ENCODE measurements at regions not wholly inside any gene's neighbourhood (a gene's known extent, or its start where the extent isn't known, plus 50 kb on each side); places are given as distances from the start of the nearest gene placed in this dataset.

DNA sequence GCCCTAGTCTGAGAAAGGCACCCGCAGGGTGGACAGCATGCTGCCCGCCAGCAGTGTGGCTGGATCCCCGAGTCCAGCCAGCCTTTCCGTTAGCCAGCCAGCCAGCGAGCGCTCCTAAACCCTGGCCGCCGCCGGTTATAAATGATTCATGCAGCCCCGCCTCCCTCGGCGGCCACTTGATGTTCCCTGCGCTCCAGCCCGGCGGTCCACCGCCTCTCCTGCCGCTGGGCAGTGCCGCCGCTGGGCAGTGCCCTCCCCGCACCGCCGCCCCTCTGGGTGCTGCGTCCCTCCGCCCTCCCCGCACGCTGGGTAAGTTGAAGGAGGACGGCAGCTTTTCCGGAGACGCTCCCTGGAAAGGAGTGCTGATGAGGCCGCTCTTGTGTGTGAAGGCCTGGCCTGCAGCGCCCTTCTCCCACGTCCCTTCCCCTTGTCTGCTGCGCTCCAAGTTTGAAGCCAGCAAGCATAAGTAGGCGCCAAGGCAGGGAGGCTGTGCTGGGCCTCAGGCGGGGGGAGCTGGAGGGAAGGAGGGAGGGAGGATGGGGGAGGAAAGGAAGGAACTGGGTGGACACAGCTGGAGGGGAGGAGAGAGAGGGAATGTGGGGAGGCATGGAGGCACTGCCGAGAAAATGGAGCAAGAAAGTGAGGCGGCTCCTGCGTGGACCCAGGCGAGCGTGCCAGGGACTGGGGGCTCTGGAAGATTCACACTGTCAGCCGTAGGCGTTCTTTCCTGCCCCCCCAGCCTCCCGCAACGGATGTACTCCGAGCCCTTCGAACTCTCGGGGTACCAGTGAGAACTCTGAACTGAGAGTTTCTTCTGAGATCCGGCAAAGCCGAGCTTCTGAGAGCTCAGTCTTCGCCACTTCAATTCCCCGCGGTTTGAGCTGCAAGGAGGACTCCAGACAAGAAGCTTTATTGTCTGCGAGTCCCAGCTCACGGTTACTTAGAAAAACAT is 131.9 kb downstream of the GLI2 start:
- DNase-seq: no peak

DNA sequence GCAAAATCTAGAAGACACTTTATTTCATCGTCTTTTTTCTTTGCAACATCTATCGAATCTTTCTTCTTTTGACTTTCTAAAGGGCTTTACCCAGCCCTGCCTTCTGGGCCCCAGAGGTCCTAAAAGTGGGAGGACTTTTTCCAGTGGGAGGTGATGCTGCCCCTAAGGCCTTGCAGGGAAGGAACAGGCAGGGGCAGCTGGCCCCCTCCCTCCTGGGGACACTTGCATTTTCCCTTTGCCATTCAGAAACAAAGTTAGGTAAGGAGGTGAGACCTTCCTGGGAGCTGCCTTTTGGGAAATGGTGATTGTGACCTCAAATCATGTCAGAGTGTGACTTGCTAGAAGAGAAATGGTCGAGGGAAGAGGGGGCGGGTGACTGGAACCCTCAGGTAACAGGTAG is 132.7 kb downstream of the GLI2 start:
- no peak for DNase-seq

DNA sequence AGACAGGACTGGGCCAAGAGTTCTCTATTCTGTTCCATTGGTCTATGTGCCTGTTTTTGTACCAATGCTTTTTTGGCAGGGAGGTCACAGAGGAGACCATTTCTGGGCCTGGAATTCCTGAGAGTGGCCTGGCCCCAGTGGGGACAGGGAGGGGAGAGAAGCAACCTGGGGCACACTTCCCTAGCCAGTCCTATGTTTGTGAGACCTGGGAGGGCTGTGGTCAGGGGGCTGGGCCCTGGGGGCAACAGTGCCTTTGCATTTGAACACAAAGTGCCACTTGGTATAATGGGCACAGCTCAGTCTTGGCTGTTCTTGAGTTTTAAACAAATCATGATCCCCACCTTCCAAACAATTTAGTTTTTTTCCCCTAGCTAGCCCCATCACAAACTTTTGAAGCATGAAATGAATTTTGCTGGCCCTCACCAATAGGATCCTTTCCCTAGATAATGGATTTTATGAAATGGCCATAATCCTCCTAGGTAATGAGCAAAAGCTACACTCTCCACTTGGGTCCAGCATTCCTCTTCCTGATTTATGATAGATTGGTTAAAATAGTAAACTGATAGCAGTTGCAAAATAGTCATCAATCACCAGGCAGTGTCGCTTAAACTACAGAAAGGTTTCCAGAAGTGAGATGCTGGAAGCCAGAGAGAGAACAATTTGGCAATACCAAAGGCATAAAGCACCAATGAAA is 133.5 kb downstream of the GLI2 start:
- DNase-seq: no peak

DNA sequence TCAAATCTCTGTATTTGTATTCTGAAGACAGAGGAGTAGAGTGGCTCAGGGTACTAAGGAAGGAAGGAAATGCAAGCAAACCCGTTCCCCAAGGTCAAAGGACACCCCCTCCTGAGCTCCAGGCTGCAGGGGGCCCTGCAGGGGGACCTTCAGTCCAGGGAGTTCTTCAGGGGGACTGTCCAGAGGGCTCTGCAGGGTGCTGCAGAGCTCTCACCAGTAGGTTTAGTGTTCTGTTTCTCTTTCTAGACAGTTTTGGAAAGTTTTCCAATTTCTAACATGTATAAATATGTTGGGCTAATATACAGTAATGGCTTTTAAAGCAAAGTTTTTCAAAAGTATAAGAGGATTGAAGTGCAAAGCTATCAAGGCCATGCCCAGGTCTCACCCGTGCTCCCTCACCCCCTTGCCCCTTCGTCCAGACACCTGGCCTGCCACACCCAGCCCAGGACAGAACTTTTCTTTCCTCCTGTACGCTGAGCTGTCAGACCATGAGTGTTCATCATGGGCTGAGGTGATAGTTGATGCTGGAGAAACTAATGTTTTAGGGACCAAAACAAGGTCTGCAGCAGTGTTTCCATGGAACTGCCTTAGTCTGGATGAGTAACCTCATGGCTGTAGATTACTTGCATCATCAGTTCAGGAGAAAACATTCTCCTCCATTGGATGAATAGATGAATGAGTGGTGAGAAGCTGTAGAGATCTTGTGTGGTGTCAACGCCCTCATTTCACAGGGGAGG is 134.2 kb downstream of the GLI2 start:
- no peak for DNase-seq

DNA sequence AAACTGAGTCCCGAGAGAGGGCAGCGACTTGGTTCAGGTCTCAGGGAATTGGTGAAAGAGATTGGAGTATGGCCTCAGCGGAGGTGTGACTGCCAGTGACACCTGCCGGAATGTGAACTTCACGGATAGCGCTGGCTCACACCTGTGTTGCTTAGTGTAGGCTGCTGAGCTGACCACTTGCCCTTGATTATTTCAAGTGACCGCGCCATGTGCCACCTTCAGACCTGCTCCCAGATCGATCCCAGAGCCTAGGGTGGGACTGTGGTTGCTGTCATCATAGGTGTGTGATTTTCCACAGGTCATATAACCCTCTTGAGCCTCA is 134.8 kb downstream of the GLI2 start:
- DNase-seq: no peak

DNA sequence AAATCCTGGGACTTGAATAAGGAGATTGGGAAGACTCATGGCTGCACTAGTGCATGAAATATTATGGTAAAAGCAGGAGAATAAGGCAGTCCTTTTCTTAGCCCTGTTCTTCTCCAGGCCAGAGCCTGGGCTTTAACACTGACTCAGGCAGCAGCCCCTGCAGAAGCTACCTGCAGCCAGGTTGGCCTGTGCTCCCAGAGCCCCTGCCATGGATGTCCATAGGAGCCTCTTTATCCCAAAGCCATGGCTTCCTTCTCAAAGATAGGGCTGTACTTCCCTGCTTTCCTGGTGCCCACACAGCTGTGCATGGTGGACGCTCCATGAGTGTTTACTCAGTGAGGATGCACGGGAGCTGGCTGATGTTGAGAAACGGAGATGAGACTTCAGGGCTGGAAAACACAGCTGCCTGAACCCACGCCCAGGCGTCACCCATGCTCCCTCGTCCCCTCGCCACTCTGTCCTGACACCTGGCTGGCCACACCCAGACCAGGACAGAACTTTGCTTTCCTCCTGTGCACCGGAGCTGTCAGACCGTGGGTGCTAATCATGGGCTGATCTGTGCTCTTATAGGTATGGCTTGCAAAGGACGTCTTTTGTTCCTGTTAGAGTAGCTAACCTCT is 135.5 kb downstream of the GLI2 start:
- DNase-seq: no peak

DNA sequence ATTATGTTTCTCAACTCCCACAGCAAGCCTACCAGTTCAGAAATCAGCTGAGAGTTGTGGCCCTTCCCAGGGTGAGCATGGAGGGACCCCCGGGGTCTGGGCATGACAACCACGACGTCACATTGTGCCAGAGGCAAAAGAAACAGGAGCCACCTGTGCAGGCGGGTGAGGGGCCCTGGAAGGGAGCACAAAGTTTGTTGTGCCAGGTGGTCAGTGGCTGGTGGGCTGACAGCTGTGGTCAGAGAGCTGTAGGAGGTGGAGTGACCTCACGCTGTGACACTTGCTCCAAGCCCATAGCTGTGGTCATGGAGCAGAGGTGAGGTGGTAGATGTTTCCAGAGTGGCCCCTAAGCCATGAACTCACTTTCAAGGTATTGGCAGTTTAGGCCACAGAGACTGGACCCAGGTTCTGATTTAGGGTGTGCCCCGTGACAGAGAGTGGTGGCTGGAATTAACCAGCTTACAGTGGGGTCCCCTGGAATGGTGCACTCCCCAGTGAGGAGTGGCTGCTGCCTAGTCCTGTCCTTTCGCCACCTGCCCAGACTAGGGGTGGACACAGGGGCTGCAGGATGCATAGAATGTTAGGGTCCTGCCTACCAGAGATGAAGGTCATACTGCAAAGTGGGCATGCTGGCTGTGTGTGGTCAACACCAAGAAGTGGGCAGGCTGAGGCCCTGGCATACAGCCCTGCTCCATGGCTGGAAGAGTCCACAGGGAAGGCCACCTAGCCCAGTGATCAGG is 136.4 kb downstream of the GLI2 start:
- no peak for DNase-seq

DNA sequence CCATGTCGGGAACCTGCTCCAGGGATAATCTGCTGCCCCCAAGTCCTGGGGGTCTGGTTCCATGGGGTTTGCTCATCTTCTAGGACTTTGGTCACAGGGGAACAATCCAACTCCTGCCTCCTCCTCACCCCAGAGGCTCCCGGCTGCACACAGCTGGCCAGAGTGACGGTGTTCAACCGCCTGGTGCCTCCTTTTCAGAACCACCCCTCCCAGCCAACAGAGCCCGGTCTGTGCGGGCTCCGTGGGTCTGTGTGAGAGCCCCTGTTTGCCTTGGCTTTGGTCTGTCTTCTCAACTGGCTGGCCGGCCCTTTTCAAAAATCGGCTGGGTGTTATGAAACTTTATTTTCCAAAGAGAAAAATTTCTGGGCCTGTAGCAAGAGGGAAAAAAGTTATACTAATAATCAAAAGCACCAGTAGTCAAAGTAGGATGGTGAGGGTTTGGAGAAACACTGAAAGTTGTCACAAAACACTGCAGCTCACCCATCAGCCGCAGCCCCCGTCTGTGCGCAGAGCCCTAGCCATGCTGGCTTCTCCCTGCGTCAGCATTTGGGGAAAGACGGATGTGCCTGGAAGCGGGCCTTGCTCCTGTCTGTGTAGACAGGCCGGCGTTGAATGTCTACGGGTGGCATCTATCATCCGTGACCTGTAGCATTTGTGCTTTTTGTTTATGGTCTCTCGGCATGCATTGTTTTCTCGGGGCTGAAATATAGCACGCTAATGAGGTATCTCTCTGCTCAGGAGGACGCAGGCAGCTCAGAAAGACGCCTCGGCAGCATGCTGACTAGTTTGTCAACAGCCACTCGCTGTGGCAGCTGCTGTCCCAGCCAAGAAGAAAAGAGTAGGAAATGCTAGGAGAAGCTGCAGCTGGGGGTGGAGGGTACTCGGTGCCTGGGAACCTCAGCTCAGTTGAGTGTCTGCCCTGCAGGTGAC is 138.6 kb downstream of the GLI2 start:
- no peak for DNase-seq

DNA sequence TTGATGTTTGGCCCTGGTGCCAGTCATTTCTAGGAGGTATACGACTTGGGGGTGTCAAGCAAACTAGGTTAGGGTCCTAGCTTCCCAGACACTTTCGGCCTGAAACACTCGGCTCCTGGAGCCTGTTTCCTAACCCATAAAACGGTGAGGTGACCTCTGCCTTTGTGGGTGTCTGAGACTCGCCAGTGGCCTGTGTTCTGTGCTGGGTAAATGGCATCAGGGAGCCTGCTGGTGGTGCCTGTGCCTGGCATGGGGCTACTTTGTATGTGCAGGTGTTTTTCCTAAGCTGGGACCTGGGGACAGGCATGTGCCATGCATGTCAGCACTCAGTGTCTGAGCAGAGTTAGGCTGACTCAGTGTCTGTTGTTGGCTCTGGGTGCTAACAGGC is 139.2 kb downstream of the GLI2 start:
- DNase-seq: no peak

DNA sequence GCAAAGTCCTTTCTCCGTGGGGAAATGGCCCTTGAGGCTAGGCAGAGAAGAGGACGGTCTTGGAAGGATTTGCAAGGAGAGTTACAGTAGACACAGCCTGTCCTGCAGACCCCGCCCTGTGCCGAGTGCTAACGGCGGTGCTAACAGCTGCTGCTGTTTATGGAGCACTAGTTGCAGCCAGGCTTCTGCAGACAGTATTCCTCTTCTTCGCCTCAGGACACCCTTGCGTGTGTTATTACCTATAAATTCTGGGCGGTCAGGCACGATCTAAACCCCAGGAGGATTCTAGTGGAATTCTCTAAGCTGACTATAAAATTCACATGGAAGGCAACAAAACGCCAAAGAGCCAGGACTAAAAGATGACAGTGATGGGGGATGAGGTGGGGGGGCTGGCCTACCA is 139.8 kb downstream of the GLI2 start:
- DNase-seq: no peak

DNA sequence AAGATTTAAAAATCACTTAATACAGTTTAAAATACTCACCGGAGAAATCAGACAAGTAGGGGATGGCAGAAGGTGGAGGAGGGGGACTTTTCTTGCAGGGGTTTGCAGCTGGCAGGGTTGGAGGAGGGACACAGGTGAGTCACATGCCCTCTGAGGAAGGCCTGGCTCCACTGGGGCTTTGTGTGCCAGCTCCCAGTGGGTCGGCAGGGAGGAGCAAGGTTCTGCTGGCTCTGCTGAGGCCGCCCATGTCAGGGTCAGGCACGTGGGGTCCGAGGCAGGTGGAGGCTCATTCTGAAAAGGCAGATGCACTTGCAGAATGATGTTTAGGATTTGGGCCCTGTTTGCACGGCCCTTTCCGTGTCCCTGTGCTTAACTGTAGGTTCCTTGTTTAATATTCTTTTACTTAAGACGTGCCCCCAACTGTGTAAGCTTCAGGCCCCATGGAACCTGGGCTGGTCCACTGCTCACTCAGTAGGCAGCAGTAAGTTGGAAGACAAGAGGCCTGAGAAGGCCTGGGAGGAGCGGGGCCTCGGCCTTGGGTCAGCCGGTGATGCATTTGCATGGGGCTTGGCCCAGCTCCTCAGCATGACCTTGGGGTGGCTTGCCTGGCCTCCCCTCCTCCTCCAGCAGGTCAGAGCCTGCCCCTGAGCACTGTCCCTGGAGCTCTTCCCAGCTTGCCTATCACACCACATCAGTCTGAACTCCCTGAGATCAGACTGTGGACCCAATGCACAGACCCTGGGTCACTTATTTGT is 141.0 kb downstream of the GLI2 start:
- no peak for DNase-seq

DNA sequence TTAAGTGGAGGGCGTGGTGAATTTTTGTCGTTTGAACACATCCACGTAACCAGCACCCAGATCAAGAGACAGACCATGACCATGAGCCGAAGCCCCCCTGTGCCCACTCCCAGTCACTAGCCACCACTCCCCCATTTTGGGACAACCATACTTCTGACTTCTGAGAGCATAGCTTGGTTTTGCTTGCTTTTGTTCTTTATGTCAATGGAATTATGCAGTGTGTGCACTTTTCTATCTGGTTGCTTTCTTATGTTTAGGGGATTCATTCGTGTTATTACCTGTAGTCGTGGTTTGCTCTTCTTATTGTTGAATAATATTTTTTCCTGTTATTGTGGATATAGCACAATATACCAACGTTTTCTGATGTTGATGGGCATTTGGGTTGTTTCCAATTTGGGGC is 141.7 kb downstream of the GLI2 start:
- no peak for DNase-seq

DNA sequence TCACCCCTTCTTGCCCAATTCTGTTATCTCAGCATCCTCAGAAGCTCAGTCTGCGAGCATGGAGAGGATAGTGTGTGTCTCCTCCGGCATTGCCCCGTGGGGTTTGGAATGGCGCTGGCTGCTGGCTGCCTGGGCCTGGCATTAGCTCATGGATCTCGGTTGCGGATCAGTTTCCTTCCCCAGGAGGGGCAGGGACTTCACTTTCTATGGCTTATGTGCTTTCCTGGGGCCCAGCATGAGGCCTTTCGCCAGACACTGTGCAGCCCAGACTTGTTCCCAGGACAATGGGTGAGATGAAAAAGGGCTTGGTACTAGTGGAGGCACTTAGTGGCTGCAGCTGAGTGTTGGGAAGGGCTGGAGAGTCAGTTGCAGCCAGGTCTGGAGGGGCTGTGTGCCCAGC is 143.3 kb downstream of the GLI2 start:
- DNase-seq: no peak

DNA sequence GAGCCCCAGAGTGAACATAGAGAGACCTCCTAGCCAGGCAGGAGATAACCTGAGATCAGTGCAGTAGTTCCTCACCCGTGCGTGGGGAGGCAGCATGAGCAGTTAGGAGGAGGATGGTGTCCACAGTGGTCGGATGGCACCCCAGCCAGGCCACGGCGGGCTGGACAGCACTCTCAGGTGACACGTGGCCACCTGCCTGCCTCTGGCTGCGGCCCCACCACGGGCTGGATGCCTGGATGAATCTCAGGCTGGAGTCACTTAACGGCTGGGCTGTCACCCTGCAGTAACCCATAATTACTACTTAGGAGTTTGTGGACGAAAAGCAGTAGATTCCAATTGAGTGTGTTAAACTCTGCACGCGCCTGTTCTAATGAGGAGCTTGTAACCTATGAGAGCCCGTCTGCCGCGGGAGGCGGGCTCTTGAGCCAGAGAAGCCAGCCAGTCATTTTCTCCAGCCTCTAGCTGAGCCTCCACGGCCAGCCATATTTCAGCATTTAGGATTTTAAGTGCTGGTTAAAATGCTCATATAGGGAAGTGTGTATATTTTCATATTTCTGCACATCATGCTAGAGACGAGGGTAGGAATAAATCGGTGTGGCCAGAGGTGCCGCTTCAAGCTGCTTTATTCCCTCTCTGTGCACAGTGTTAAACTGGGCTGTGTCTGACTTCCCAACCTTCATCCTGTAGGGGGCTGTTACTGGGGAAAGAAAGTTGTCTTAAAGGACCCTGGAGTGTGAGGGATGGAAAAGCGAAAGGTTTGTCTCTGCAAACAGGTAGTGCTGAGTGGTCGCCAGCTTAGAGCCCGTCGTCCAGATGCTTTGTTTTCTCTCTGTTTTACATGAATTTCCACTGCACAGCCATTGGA is 144.0 kb downstream of the GLI2 start:
- DNase-seq: no peak

DNA sequence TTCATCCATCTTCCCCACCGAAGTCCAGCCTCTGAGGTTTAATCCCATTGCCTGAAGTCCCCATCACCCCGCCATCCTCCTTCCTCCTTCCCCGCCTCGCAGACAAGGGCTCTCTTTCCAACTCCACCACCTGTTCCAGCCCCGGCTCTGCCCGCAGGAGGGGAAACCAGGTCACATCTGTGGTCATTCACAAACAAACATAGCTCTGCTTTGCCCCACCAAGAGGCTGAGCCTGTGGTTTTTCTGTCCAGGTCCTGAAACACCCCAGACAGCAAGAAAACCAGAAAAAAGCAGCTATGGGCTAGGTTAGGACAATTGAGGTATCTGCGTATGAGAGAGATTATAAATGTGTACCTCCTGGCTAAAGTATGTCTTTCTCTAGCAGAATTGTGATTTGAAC is 144.7 kb downstream of the GLI2 start:
- DNase-seq: no peak

DNA sequence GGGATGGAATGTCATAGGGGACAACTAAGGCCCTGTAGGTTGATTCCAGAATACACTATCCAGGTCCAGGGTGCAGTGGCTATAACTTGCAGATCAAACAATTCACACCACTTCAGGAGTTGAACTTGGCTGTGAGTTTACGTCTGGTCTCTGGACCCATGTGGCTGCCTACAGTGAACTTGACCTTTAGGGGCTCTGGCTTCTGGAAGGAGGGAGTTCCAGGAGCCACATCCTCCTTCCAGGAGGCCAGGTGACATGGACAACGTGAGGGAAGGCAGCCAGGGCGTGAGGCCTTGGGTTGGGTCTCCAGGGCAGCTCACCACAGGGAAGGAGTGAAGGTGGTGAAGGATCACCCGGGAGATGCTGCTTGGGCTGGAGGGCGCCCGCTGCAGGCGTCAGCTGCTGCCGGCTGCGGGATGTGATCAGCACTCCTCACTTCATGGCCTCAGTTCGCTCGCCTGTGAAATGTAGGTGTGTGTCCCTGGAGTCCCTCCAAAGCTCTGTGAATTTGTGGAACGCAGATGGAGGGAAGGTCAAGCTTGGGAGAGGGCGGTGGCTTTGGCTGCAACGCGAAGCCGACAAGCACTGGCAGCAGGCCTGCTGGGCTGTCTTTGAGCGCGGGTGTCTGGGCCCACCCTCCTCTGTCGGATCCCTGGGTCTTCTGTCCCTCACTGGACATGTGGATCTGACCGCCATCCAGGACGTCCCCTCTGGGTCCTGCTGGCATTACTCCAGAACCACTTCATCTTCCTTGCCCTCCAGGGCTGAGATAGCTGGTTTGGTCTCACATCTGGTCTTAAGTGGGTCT is 146.5 kb downstream of the GLI2 start:
- DNase-seq: no peak

DNA sequence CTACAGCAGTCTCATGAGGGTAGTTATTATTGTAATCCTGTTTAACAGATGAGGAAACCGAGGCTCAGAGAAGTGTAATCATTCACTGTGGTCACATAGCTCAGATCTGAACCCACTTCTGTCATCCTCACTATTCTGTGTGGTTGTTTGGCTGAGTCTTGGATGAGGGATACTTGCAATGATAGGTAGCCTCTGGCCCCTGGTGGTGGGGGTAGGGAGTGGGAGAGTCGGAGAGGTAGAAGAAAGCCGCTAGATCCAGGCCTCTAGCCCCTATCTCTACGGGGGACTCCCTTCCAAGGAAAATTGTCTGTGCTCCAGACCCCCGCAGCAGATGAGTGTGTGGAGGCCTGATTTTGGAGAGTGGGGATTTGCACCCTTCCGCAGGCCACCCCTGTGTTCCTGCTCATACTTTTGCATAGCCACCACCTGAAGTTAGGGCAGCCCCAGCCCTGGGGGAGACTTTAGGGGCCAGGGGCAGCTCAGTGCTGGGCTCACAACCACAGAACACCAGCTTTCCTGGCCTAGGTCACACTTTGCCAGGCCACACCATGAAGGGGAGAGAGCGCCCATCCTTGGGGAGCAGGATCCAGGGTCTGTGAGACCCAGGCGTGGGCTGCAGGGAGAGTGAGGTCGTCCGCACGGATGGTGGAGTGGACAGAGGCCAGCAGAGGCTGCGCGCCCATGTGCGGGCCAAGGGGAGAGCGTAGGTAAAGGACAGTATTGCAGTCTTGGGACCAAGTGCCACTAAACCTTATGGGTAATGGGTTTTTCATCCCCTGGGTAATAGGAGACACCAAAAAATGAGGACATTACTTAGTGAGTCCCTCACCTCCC is 148.2 kb downstream of the GLI2 start:
- no peak for DNase-seq

All from activated CD4-positive, alpha-beta T cell treated with anti-CD3 and anti-CD28 coated beads, Interleukin-2, amount 50 U/mL, for 48 hours (primary cell).